ENCODE measurements at regions not wholly inside any gene's neighbourhood (a gene's known extent, or its start where the extent isn't known, plus 50 kb on each side); places are given as distances from the start of the nearest gene placed in this dataset.

GRCh38 chr6:134632024-134632423 lies 314.1 kb upstream of the SGK1 start:
- TF ChIP-seq CTCF (IDR thresholded peaks at IDR 0.05; ENCODE audit: low read length) (no peak), EZH2 (optimal IDR thresholded peaks at IDR 0.05; ENCODE audit: low read depth, low read length) (no peak), EZH2phosphoT487 (IDR thresholded peaks at IDR 0.05; ENCODE audit: low read length) (no peak)
